Urinary bladder (tissue), 3 donors: ENCODE measurements at regions not wholly inside any gene's neighbourhood (a gene's known extent, or its start where the extent isn't known, plus 50 kb on each side); places are given as distances from the start of the nearest gene placed in this dataset.

ENCODE experiments used
- DNase-seq: peaks from one replicate; pipeline ENCODE4 v3.0.0-alpha.2; 2015; ENCODE audit errors: extremely low spot score
- H3K27ac ChIP-seq: one replicate; pipeline ENCODE4 v1.5.1; 2013; ENCODE audit warnings: low read depth, mild to moderate bottlenecking, moderate library complexity
- H3K36me3 ChIP-seq: one replicate; pipeline ENCODE4 v1.6.1; 2013; ENCODE audit warnings: mild to moderate bottlenecking, moderate library complexity; ENCODE audit not compliant: insufficient read depth
- H3K4me1 ChIP-seq: one replicate; pipeline ENCODE4 v1.6.1; 2013; ENCODE audit warnings: mild to moderate bottlenecking, moderate library complexity; ENCODE audit not compliant: insufficient read depth
- H3K4me3 ChIP-seq: one replicate; pipeline ENCODE4 v1.5.1; 2013; ENCODE audit warnings: low read depth, low read length
- WGBS: extraction: QIAGEN DNeasy Blood & Tissue Kit; methylation state at CpG from one replicate; pipeline ENCODE4 v1.1.7; 2013; 5-methylcytosine and 5-hydroxymethylcytosine counted together
- donor health status: healthy with polysubstance abuse.
- donor health status: healthy.

DNA sequence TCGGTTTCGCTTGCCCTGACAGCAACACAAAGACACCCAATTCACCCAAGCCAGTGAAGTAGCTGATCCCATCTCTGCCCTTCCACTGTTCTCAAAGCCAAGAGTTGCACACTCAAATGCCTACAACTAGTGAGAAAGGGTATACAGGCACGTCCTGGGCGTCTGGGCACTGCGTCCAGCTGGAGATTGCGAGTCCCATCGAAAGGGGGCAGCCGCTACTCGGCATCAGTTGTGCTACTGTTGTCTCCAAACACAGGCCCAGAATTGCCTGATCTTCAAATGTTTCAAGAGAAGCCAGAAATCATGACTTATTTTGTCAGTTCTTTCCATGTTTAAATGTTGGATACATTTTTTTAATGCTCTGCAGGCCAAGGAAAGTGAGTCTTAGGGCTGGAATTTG lies 487.8 kb downstream of the BCOR start:
- WGBS: 92% methylated on average over 9 of the region's 9 CpGs
- H3K27ac ChIP-seq: no peak overlapping the region

DNA sequence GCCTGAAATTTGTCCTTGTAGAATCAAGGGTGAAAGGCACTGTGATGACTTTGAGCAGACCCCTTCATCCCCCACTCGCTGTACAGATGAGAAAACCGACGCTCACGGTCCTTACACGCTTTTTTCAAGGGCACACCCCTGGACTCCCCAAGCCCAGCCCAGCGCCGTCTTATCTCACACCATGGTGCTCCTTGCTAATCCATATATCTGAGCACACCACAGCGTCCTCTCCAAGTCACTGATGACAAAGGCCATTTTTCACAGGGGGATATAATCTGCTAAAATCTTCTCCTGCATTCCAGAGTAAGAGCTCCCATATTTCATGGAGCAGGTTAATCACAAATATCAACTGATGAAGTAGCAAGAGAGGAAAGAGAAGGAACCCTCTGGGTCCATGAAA lies 486.3 kb downstream of the BCOR start:
- WGBS: 96% methylated on average over 8 of the region's 8 CpGs
- no peak overlapping the region for H3K27ac ChIP-seq
- H3K4me3 ChIP-seq: no peak overlapping the region
- DNase-seq: no peak
- H3K4me1 ChIP-seq: no peaks in the 10 kb centered on the region
- H3K36me3 ChIP-seq: no peaks in the 10 kb centered on the region

More for the DNA sequence above, 487.8 kb downstream of the BCOR start:
- Histone ChIP-seq H3K4me3 (no peak overlapping the region), H3K4me1 (no peaks in the 10 kb centered on the region), H3K36me3 (no peaks in the 10 kb centered on the region)
- no peak for DNase-seq

DNA sequence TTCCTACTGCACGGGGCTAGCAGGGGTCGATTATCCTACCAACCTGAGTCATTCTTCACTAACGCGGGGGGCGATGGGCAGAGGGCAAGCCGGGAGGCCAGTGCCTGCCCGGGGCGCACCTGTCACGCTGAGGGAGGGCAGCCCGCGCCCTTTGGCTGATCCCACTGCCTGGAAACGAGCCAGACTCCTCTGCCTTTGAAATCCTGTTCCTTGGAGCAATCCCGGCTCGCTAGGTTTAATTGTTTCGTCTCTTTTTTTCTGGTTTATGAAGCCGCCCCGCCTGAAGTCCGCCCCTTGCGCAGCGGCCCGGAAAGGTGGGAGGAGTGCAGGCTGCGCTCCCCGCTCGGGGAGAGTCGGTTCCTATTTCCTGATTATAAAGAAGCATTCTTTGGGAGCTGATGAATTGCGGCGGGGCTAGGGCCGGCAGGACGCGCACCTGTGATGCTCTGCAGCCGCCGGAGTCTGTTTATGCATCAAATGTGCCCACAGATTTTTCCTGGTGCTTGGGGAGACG lies 484.2 kb downstream of the BCOR start:
- 1% methylated on average over 33 of the region's 33 CpGs for WGBS
- H3K27ac ChIP-seq: no peak overlapping the region
- DNase-seq: peak; percentile 14

DNA sequence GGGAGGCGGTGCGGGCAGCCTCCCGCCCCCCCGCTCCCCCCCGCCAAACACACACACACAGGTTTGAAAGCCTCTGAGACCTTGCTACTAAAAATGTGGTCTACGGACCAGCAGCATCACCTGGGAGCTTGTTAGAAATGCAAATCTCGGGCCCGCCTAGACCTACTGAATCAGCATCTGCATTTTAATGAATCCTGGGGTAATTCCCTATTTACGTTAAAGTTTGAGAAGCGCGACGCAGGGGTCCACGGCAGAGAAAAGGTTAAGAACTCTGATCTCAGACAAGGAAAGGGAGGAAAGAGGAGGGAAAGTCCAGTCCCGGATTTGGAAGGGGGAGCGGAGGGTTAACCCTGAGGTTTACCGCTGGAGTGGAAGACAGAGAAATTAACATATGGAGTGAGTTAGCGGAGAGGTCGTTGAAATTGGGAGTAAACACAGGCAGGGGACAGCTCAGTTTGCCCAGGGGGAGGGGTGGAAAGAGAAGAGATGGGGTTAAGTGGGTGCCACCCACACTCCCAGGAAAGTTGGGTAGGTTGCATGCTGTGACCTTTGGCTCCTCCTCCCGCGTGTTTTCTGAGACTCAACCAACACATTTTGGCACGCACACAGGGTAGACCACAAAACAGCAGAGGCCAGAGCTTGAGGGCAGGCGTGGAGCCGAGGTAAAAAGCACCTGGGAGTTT lies 483.6 kb downstream of the BCOR start:
- no peak for DNase-seq
- Histone ChIP-seq H3K4me3 (no peak overlapping the region), H3K36me3 (no peaks in the 10 kb centered on the region), H3K4me1 (no peaks in the 10 kb centered on the region), H3K27ac (no peak overlapping the region)
- 20% methylated on average over 23 of the region's 23 CpGs for WGBS

More for the DNA sequence above, 484.2 kb downstream of the BCOR start:
- Histone ChIP-seq H3K36me3 (no peaks in the 10 kb centered on the region), H3K4me1 (no peaks in the 10 kb centered on the region), H3K4me3 (no peak overlapping the region)

DNA sequence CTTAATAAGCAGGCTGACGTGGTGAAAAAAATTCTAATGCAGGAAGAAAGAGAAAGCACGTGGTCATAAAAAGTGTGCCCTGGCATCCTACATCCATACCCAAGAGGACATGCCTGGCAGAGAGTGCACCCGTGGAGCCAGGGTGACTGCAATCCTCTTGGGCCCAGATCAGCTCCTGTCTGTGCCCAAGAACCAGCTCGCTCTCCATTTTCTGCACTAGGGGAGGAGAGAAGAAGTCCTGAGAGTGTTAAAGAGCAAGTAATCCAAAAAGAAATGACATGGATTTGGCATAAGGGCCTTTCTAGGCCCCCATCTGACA lies 483.1 kb downstream of the BCOR start:
- H3K27ac ChIP-seq: no peak overlapping the region
- no peak overlapping the region for H3K4me3 ChIP-seq
- 79% methylated on average over 4 of the region's 4 CpGs for WGBS
- no peaks in the 10 kb centered on the region for H3K4me1 ChIP-seq
- H3K36me3 ChIP-seq: no peaks in the 10 kb centered on the region
- DNase-seq: no peak

DNA sequence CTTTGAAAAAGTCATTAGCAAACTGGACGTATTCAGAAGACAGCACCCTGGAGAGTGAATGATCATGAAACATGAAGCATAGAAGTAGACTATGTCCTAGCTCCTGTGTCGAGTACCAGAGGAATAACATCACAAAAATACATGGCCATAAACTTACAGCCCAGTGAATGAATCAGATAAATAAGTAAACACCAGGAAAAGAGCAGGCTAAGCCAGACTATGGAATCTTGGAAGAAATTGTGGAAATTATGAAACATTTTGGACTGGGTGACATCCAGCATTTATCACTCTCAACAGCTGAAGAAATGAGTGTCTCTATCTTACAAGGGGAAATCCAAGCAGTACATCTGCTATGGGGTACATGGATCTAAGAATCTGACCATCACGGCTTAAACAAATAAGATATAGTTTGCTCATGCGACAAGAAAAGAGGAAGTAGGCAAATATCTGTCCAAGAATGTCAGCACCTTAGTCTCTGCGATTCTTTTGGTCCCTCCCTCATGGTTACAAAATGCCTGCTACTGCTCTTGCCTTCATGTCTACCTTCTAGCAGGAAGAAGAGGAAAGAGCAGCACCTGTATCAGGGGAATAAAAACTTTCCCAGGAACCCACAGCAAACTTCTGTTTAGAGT lies 481.5 kb downstream of the BCOR start:
- Histone ChIP-seq H3K4me3 (no peak overlapping the region), H3K4me1 (no peaks in the 10 kb centered on the region), H3K27ac (no peak overlapping the region), H3K36me3 (no peaks in the 10 kb centered on the region)
- 55% methylated on average over 5 of the region's 5 CpGs for WGBS
- no peak for DNase-seq

DNA sequence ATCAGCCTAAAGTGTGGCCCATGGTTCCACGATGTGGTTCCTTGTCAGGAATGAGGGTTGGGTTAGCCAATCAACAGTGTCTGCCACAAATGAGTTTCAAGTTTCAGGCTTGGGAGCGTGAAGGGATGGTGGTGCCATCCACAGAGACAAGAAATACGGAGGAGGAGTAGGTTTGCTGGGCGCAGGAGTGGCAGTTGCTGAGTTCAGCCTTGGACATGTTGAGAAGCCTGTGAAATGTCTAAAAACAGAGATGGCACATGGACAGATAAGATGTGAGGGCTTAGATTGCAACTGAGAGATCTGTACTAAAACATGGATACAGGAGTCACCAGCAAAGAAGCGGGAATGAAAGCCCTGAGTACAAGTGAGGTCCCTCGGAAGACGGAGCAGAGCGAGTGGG lies 481.0 kb downstream of the BCOR start:
- 88% methylated on average over 8 of the region's 8 CpGs for WGBS
- Histone ChIP-seq H3K4me3 (no peak overlapping the region), H3K27ac (no peak overlapping the region), H3K36me3 (no peaks in the 10 kb centered on the region), H3K4me1 (no peaks in the 10 kb centered on the region)
- no peak for DNase-seq

DNA sequence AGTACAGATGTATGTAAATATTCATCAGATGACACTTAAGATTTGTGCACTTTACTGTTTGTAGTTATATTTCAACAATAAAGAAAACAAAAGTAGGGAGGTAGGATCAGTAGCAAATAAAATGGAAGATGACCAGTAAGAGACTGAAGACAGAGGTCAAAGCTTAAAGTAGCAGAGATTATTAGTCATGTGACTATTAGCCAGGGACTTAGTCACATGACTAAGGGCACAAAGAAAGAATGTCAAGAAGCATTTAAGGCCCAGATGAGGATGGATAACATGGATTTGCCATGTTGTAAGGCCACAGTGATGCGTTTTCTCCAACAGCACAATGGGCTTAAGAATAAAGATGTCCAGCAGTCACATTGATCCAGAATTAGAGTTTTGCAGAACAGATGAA lies 479.6 kb downstream of the BCOR start:
- Histone ChIP-seq H3K4me3 (no peak overlapping the region), H3K4me1 (no peaks in the 10 kb centered on the region), H3K36me3 (no peaks in the 10 kb centered on the region), H3K27ac (no peak overlapping the region)
- DNase-seq: no peak
- 100% methylated on average over 1 of the region's 1 CpG for WGBS

DNA sequence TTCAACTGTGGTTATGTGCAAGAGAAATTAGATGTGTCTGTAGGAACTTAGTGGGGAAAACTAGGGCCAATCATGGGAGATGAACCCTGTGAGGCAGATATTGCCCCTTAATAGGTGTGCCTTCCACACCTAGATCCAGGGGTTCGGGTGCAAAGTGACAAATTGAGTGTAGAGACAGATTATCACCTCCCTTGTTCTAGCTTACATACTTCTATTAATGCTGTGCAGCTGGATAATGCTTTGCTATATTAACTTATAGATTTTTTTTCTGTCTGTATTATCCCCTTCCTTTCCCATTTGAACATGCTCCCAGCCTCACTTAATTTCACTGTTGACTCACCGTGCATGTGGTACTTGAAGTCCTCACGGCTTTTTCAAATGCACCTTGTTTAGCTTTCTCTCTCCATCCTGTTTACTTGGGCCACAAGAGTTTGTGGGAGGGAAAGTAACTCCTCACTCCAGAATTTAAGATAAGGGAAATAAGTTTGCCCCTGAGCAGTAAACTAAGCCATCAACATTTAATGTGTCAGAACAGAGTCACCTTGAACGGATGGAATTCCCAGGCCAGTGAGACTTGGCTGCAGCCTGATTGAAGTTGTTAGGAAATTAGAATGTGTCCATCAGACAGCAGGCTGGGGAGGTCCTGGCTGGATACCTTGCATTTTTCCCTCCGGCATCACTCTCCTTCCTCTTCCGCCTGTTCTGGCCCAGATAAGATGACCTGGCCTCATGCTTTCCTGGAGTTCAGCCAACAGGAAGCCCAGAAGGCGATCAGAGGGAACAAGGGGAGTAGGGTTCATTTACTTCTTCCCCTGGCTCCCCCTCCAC lies 478.4 kb downstream of the BCOR start:
- H3K4me1 ChIP-seq: no peaks in the 10 kb centered on the region
- WGBS: 66% methylated on average over 7 of the region's 7 CpGs
- H3K4me3 ChIP-seq: no peak overlapping the region
- H3K27ac ChIP-seq: no peak overlapping the region
- no peak for DNase-seq
- H3K36me3 ChIP-seq: no peaks in the 10 kb centered on the region

DNA sequence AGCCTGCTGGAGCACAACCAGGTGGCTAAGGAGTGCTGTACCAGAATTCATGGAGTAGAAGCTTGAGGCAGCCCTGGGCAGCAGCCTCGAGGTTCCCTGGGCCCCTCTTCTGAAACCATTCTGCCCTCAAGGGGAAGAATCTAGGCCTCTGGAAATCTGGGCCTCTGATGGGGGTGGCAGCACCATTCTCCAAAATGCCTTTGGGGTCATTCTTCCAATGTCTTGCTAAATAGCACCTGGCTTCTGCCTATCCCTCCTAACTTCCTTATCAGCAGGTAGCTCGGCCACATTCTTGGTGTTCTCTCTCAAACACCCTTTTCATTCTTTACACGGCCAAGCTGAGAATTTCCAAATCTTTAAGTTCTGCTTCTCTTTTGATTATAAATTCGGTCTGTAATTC lies 473.6 kb downstream of the BCOR start:
- DNase-seq: no peak
- Histone ChIP-seq H3K4me3 (no peak overlapping the region), H3K36me3 (no peaks in the 10 kb centered on the region), H3K4me1 (no peaks in the 10 kb centered on the region), H3K27ac (no peak overlapping the region)
- WGBS: 91% methylated on average over 4 of the region's 4 CpGs

DNA sequence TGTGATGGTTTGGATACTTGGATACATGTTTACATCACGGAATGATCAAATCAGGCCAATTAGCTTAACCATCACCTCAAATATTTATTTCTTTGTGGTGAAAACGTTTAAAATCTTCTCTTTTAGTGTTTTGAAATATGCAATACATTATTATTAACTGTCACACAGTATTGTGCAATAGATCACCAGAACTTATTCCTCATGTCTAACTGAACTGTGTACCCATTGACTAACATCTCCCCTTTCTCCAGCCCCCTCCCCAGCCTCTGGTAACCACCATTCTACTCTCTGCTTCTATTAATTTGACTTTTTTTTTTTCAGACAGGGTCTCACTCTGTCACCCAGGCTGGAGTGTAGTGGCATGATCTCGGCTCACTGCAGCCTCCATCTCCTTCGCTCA lies 471.9 kb downstream of the BCOR start:
- no peaks in the 10 kb centered on the region for H3K4me1 ChIP-seq
- 94% methylated on average over 4 of the region's 4 CpGs for WGBS

DNA sequence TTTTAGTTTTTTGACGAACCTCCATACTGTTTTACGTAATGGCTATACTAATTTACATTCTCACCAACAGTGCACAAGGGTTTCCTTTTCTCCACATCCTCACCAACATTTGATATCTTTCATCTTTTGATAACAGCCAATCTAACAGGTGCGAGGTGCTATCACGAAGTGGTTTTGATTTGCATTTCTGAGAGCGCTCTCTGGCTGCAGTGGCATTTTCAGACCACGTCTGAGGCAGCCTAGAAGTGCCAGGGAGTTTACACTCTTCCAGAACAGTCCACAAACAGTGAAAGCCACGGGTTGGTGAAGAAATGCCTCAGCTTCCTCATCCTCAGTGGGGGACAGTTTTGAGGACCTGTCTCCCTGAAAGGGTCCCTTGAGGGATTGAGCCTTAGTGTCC lies 471.0 kb downstream of the BCOR start:
- DNase-seq: no peak
- 90% methylated on average over 7 of the region's 7 CpGs for WGBS
- Histone ChIP-seq H3K4me1 (no peaks in the 10 kb centered on the region), H3K27ac (no peak overlapping the region), H3K36me3 (no peaks in the 10 kb centered on the region), H3K4me3 (no peak overlapping the region)

More for the DNA sequence above, 471.9 kb downstream of the BCOR start:
- no peak overlapping the region for H3K4me3 ChIP-seq
- no peak overlapping the region for H3K27ac ChIP-seq
- no peak for DNase-seq
- no peaks in the 10 kb centered on the region for H3K36me3 ChIP-seq

DNA sequence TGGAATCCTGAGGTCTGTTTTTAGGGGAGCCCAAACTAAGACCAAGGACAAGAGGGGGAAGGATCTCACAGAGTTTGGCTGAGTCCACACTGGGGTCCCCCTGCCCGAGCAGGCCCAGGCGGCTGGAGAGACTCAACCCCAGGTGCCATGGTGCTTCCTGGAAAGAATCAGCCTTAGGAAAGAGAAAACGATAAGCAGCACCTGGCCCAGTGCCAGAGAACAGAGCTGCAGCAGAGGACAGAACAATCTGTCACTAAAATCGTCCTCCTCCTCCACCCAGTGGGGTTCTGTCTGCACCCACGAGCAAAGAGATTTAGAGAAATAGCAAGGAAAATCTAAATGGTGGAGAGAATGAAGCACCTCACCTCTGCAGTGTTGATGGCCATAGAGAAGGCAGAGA lies 470.5 kb downstream of the BCOR start:
- 42% methylated on average over 5 of the region's 5 CpGs for WGBS
- no peak for DNase-seq
- Histone ChIP-seq H3K4me1 (no peaks in the 10 kb centered on the region), H3K27ac (no peak overlapping the region), H3K36me3 (no peaks in the 10 kb centered on the region), H3K4me3 (no peak overlapping the region)

DNA sequence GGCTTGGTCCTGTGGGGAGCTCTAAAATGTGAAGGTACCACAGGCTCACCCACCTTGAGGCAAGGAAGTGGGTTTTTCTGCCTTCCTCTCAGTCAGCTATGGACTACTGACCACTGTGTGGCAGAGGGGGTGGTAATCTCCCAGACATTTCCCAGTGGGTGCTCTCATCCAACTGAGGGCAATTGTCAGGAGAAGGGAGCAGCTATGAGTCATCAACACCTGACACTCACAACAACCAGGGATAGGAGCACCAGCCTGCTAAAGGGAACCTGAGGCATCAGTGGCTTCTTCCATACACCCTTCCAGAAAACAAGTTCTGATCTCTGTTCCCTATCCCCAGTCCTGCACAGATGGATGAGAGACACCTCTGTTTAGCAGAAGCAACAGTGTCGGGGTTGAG lies 468.8 kb downstream of the BCOR start:
- no peaks in the 10 kb centered on the region for H3K4me1 ChIP-seq
- DNase-seq: no peak
- H3K36me3 ChIP-seq: no peaks in the 10 kb centered on the region
- H3K4me3 ChIP-seq: no peak overlapping the region
- no peak overlapping the region for H3K27ac ChIP-seq
- WGBS: 100% methylated on average over 1 of the region's 1 CpG
